H1 (cell line): ENCODE measurements at regions not wholly inside any gene's neighbourhood (a gene's known extent, or its start where the extent isn't known, plus 50 kb on each side); places are given as distances from the start of the nearest gene placed in this dataset.

Experiments used
- CTCF ChIA-PET: fragments of 300-600 bp; sonication (Branson Sonifier 250); formaldehyde crosslinking; loops from one replicate; lab custom pipeline; 2021; ENCODE audit not compliant: partially characterized antibody; lab: Charles Lee
- POLR2A ChIA-PET: fragments of 300-600 bp; sonication (Branson Sonifier 250); formaldehyde crosslinking; loops from one replicate; lab custom pipeline; 2021; ENCODE audit warnings: inconsistent platforms; ENCODE audit not compliant: partially characterized antibody; lab: Charles Lee
- DNase-seq, 2 experiments: peaks; one replicate each; pipeline versions ENCODE4 v3.0.0 to v3.0.0-alpha.2; 2010 to 2022; ENCODE audit warnings: low spot score in 2 of 2, low read depth in 1 of 2, mixed read lengths in 1 of 2
- FAIRE-seq: peaks from 2 replicates; lab custom pipeline; 2011; peaks lifted over from hg19 to GRCh38; lab: Jason Lieb, UNC
- H2AFZ ChIP-seq: 2 replicates; pipeline ENCODE4 v1.8.1; 2012; ENCODE audit warnings: low read length, inconsistent platforms
- H2AK5ac ChIP-seq: 2 replicates; pipeline ENCODE4 v1.6.1; 2013; ENCODE audit warnings: low read depth, low read length
- H2BK120ac ChIP-seq: replicated peaks from 2 replicates; pipeline ENCODE3; 2013; ENCODE audit warnings: low read depth, low read length, inconsistent platforms
- H2BK12ac ChIP-seq: 2 replicates; pipeline ENCODE4 v1.6.1; 2013; ENCODE audit warnings: low read depth, low read length
- H2BK15ac ChIP-seq: 2 replicates; pipeline ENCODE4 v1.6.1; 2013; ENCODE audit warnings: low read length
- H2BK20ac ChIP-seq: 2 replicates; pipeline ENCODE4 v1.6.1; 2013; ENCODE audit warnings: low read length
- H2BK5ac ChIP-seq: 2 replicates; pipeline ENCODE4 v1.6.1; 2013; ENCODE audit warnings: low read depth, low read length
- H3K14ac ChIP-seq: 2 replicates; pipeline ENCODE4 v1.6.1; 2013; ENCODE audit warnings: inconsistent platforms; ENCODE audit not compliant: insufficient read length
- H3K18ac ChIP-seq: 2 replicates; pipeline ENCODE4 v1.6.1; 2013; ENCODE audit warnings: low read length; ENCODE audit errors: extremely low read depth
- H3K23ac ChIP-seq: 2 replicates; pipeline ENCODE4 v1.6.1; 2013; ENCODE audit warnings: inconsistent platforms; ENCODE audit not compliant: insufficient read length
- H3K23me2 ChIP-seq: 2 replicates; pipeline ENCODE4 v1.6.1; 2013; ENCODE audit warnings: low read depth, low read length
- H3K27ac ChIP-seq: 2 replicates; pipeline ENCODE4 v1.6.1; 2011; ENCODE audit warnings: low read depth, low read length, inconsistent platforms
- H3K27me3 ChIP-seq, 4 experiments: replicated peaks in 1 of 4; 1 replicate in 1 of 4; 2 replicates in 3 of 4; pipeline versions ENCODE4 v1.6.1 to v1.8.1; 2011 to 2013; ENCODE audit warnings: low read length in 3 of 4, mild to moderate bottlenecking in 3 of 4, inconsistent platforms in 2 of 4, mixed read lengths in 2 of 4, moderate library complexity in 1 of 4; ENCODE audit not compliant: control insufficient read depth in 3 of 4, insufficient read depth in 3 of 4; ENCODE audit errors: extremely low read depth in 1 of 4
- H3K36me3 ChIP-seq, 4 experiments: 2 replicates each; pipeline versions ENCODE4 v1.6.1 to v1.8.1; 2011 to 2013; ENCODE audit warnings: mild to moderate bottlenecking in 4 of 4, low read length in 3 of 4, moderate library complexity in 2 of 4, control low read depth in 1 of 4, inconsistent platforms in 1 of 4; ENCODE audit not compliant: insufficient read depth in 4 of 4, control insufficient read depth in 2 of 4
- H3K4ac ChIP-seq: replicated peaks from 2 replicates; pipeline ENCODE3; 2013; ENCODE audit warnings: low read length, low read depth, mixed read lengths, inconsistent platforms; ENCODE audit not compliant: insufficient read length
- H3K4me1 ChIP-seq, 4 experiments: replicated peaks in 1 of 4; 1 replicate in 1 of 4; 2 replicates in 3 of 4; pipeline versions ENCODE4 v1.6.1 to v1.8.1; 2011 to 2013; ENCODE audit warnings: low read length in 3 of 4, inconsistent platforms in 2 of 4, mixed read lengths in 1 of 4; ENCODE audit not compliant: insufficient read depth in 4 of 4, control insufficient read depth in 3 of 4
- H3K4me2 ChIP-seq, 2 experiments: 2 replicates each; pipeline versions ENCODE4 v1.6.1 to v1.8.1; 2011 to 2013; ENCODE audit warnings: low read depth in 2 of 2, low read length in 2 of 2, control low read depth in 1 of 2, inconsistent platforms in 1 of 2, mild to moderate bottlenecking in 1 of 2; ENCODE audit not compliant: insufficient read depth in 1 of 2
- H3K4me3 ChIP-seq, 4 experiments: fragments of 200-600, 300-600 bp in 1 of 4; sonication (generic), shearing (Covaris generic), sonication (Bioruptor Twin) in 1 of 4; 2 replicates each; pipeline versions ENCODE4 v1.5.1 to v1.8.1; 2011 to 2016; ENCODE audit warnings: low read length in 4 of 4, low read depth in 3 of 4, control low read depth in 2 of 4, inconsistent platforms in 2 of 4, mild to moderate bottlenecking in 2 of 4, mixed read lengths in 1 of 4, moderate library complexity in 1 of 4; ENCODE audit not compliant: insufficient read depth in 2 of 4; ENCODE audit errors: extremely low read depth in 1 of 4
- H3K56ac ChIP-seq: replicated peaks from 2 replicates; pipeline ENCODE3; 2013; ENCODE audit warnings: low read depth, mild to moderate bottlenecking, mixed read lengths, low read length, inconsistent platforms; ENCODE audit not compliant: insufficient read length
- H3K79me1 ChIP-seq: 2 replicates; pipeline ENCODE4 v1.6.1; 2013; ENCODE audit warnings: low read depth, low read length, control low read depth
- H3K79me2 ChIP-seq, 2 experiments: 2 replicates each; pipeline versions ENCODE4 v1.6.1 to v1.8.1; 2012 to 2013; ENCODE audit warnings: low read length in 2 of 2, mild to moderate bottlenecking in 2 of 2, inconsistent platforms in 1 of 2; ENCODE audit not compliant: insufficient read depth in 2 of 2, control insufficient read depth in 1 of 2
- H3K9ac ChIP-seq, 4 experiments: replicated peaks in 1 of 4; 1 replicate in 1 of 4; 2 replicates in 3 of 4; pipeline versions ENCODE4 v1.6.1 to v1.8.1; 2011 to 2013; ENCODE audit warnings: low read depth in 3 of 4, low read length in 3 of 4, control low read depth in 2 of 4, mild to moderate bottlenecking in 2 of 4, moderate library complexity in 2 of 4, inconsistent platforms in 1 of 4; ENCODE audit errors: extremely low read depth in 1 of 4
- H3K9me3 ChIP-seq, 2 experiments: 2 replicates each; pipeline versions ENCODE4 v1.6.1 to v1.8.1; 2012 to 2013; ENCODE audit warnings: mild to moderate bottlenecking in 2 of 2, moderate library complexity in 2 of 2, control low read depth in 1 of 2, inconsistent platforms in 1 of 2, low read depth in 1 of 2, low read length in 1 of 2, mixed read lengths in 1 of 2; ENCODE audit not compliant: insufficient read depth in 2 of 2
- H4K20me1 ChIP-seq, 2 experiments: replicated peaks in 1 of 2; 2 replicates each; pipeline versions ENCODE3 to v1.8.1; 2011 to 2013; ENCODE audit warnings: inconsistent platforms in 2 of 2, low read length in 2 of 2, mild to moderate bottlenecking in 1 of 2; ENCODE audit not compliant: insufficient read depth in 2 of 2, control insufficient read depth in 1 of 2
- H4K5ac ChIP-seq: 2 replicates; pipeline ENCODE4 v1.6.1; 2013; ENCODE audit warnings: low read length, low read depth, mixed read lengths, inconsistent platforms; ENCODE audit not compliant: insufficient read length
- H4K8ac ChIP-seq: 2 replicates; pipeline ENCODE4 v1.8.0; 2013; ENCODE audit warnings: mild to moderate bottlenecking, moderate library complexity, low read length, inconsistent platforms; ENCODE audit not compliant: insufficient read depth; ENCODE audit errors: extremely low read depth
- H4K91ac ChIP-seq: replicated peaks from 2 replicates; pipeline ENCODE3; 2013; ENCODE audit warnings: low read length, mixed read lengths, inconsistent platforms; ENCODE audit not compliant: insufficient read length
- CBX5 ChIP-seq: fragments of 300-800, 300-1000 bp; sonication (generic); IDR thresholded peaks from 2 replicates; pipeline ENCODE4 v1.7.1; 2016; ENCODE audit warnings: antibody characterized with exemption, low read length, low read depth
- CHD1 ChIP-seq: IDR thresholded peaks from 2 replicates; pipeline ENCODE4 v1.6.1; 2012; ENCODE audit warnings: low read depth, low read length, improper control_type of control experiment
- JUN ChIP-seq: IDR thresholded peaks from 2 replicates; pipeline ENCODE4 v1.6.1; 2011; ENCODE audit warnings: low read depth, mild to moderate bottlenecking, improper control_type of control experiment, low read length
- RXRA ChIP-seq: IDR thresholded peaks from 2 replicates; pipeline ENCODE4 v1.6.1; 2011; ENCODE audit warnings: low read depth, mild to moderate bottlenecking, low read length, moderate library complexity; ENCODE audit not compliant: insufficient read depth
- SIN3A ChIP-seq, 2 experiments: IDR thresholded peaks in 1 of 2; conservative IDR thresholded peaks in 1 of 2; 2 replicates each; pipeline ENCODE4 v1.6.1; 2011 to 2012; ENCODE audit warnings: low read length in 2 of 2, improper control_type of control experiment in 1 of 2, low read depth in 1 of 2, mild to moderate bottlenecking in 1 of 2
- TAF1 ChIP-seq: IDR thresholded peaks from 2 replicates; pipeline ENCODE4 v1.6.1; 2011; ENCODE audit warnings: mild to moderate bottlenecking, low read depth, low read length
- TEAD4 ChIP-seq: IDR thresholded peaks from 2 replicates; pipeline ENCODE4 v1.6.1; 2012; ENCODE audit warnings: low read depth, low read length, inconsistent platforms, mixed read lengths
- TF ChIP-seq, protein P1 (sequence below), 3 experiments: IDR thresholded peaks; 1 replicate in 2 of 3; 2 replicates in 1 of 3; pipeline versions ENCODE4 v1.5.1 to v1.6.1; 2011; ENCODE audit warnings: low read length in 3 of 3, mild to moderate bottlenecking in 3 of 3, inconsistent platforms in 2 of 3, low read depth in 1 of 3, moderate library complexity in 1 of 3; ENCODE audit not compliant: insufficient read depth in 1 of 3; ENCODE audit errors: control extremely low read depth in 1 of 3

DNA sequence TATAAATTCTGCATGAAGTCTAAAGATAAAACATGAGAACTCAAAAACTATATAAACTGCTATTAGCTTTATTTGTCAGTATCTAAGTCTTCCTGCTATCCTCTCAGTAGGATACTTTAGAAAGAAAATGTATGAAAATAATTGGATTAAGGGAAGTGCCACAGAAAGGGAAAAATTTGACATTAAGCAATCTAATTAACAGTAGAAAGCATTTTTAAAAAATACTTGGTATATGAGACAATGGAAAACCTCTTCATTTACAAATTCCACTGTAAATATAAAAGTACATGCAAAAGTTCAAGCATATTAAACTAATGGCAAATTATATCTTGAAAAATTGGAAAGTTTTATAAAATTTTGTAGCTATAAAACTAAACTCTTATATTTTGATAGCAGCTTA, 518.6 kb upstream of the NUDT12 start:
- Histone ChIP-seq H4K91ac (no peak overlapping the region), H3K4me1 (no peaks in the 10 kb centered on the region), H3K14ac (no peak overlapping the region), H3K18ac (no peak overlapping the region), H3K56ac (no peak overlapping the region), H2AK5ac (no peak overlapping the region), H3K27me3 (no peaks in the 10 kb centered on the region), H3K4me2 (no peak overlapping the region), H3K23ac (no peak overlapping the region), H3K4me3 (no peak overlapping the region), H2BK120ac (no peak overlapping the region), H3K9ac (no peak overlapping the region), H4K5ac (no peak overlapping the region), H3K79me1 (no peaks in the 10 kb centered on the region), H3K9me3 (no peaks in the 10 kb centered on the region), H3K36me3 (no peaks in the 10 kb centered on the region), H2BK12ac (no peak overlapping the region), H3K27ac (no peak overlapping the region), H4K8ac (no peak overlapping the region), H3K4ac (no peak overlapping the region), H3K79me2 (no peaks in the 10 kb centered on the region), H2BK15ac (no peak overlapping the region), H2AFZ (no peak overlapping the region), H2BK20ac (no peak overlapping the region), H2BK5ac (no peak overlapping the region), H4K20me1 (no peaks in the 10 kb centered on the region), H3K23me2 (no peaks in the 10 kb centered on the region)
- TF ChIP-seq, protein P1, sequence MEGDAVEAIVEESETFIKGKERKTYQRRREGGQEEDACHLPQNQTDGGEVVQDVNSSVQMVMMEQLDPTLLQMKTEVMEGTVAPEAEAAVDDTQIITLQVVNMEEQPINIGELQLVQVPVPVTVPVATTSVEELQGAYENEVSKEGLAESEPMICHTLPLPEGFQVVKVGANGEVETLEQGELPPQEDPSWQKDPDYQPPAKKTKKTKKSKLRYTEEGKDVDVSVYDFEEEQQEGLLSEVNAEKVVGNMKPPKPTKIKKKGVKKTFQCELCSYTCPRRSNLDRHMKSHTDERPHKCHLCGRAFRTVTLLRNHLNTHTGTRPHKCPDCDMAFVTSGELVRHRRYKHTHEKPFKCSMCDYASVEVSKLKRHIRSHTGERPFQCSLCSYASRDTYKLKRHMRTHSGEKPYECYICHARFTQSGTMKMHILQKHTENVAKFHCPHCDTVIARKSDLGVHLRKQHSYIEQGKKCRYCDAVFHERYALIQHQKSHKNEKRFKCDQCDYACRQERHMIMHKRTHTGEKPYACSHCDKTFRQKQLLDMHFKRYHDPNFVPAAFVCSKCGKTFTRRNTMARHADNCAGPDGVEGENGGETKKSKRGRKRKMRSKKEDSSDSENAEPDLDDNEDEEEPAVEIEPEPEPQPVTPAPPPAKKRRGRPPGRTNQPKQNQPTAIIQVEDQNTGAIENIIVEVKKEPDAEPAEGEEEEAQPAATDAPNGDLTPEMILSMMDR (IDR thresholded peaks at IDR 0.05; ENCODE audit: control extremely low read depth in 1 of 3, insufficient read depth in 1 of 3, low read depth in 1 of 3, low read length in 3 of 3): no peak
- TF ChIP-seq JUN (no peak), TEAD4 (no peak), RXRA (no peak), CBX5 (no peak), SIN3A (conservative IDR thresholded peaks at IDR 0.05 in 1 of 2, IDR thresholded peaks at IDR 0.05 in 1 of 2; ENCODE audit: low read depth in 1 of 2, low read length in 2 of 2) (no peak), TAF1 (no peak), CHD1 (no peak)
- CTCF ChIA-PET: no interaction called here
- DNase-seq: no peak
- POLR2A ChIA-PET: no interaction called here
- no peak for FAIRE-seq
